DND-41 (cell line): ENCODE measurements at regions not wholly inside any gene's neighbourhood (a gene's known extent, or its start where the extent isn't known, plus 50 kb on each side); places are given as distances from the start of the nearest gene placed in this dataset.

Source experiments
- EZH2 ChIP-seq: IDR thresholded peaks from 3 replicates; pipeline ENCODE4 v1.6.1; 2012; ENCODE audit warnings: borderline replicate concordance, low read depth, mild to moderate bottlenecking, moderate library complexity, low read length, inconsistent platforms; ENCODE audit not compliant: severe bottlenecking
- TF ChIP-seq, protein P1 (sequence below): IDR thresholded peaks from 2 replicates; pipeline ENCODE4 v1.5.1; 2012; ENCODE audit warnings: borderline replicate concordance, low read length, moderate library complexity, mild to moderate bottlenecking; ENCODE audit not compliant: poor library complexity, severe bottlenecking; ENCODE audit errors: extremely low read depth

DNA sequence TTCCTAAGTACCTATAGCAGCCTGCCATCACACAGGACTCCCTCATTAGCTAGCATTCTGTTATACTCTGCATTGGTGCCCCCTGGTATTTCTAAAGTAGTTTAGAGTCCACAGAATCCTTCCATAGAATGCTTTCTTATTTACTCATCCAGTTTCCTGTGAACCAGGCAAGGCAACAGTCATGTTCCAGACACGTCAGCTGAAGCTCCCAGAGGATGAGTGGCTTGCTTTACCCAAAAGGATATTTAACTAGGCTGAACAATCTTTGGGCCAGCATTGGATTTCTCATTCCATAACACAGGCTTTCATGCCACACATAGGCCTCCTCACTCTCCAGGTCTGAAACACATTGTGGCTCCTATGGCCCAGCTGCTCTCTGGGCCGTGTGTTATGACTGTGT is 203.8 kb upstream of the MAP3K7 start:
- TF ChIP-seq, protein P1, sequence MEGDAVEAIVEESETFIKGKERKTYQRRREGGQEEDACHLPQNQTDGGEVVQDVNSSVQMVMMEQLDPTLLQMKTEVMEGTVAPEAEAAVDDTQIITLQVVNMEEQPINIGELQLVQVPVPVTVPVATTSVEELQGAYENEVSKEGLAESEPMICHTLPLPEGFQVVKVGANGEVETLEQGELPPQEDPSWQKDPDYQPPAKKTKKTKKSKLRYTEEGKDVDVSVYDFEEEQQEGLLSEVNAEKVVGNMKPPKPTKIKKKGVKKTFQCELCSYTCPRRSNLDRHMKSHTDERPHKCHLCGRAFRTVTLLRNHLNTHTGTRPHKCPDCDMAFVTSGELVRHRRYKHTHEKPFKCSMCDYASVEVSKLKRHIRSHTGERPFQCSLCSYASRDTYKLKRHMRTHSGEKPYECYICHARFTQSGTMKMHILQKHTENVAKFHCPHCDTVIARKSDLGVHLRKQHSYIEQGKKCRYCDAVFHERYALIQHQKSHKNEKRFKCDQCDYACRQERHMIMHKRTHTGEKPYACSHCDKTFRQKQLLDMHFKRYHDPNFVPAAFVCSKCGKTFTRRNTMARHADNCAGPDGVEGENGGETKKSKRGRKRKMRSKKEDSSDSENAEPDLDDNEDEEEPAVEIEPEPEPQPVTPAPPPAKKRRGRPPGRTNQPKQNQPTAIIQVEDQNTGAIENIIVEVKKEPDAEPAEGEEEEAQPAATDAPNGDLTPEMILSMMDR: no peak
- TF ChIP-seq EZH2: no peak
